Lung (tissue), 11 donors: ENCODE measurements at regions not wholly inside any gene's neighbourhood (a gene's known extent, or its start where the extent isn't known, plus 50 kb on each side); places are given as distances from the start of the nearest gene placed in this dataset.

Source experiments
- ATAC-seq: fragments of 200-7000 bp; cut with Tn5 transposase; one replicate; pipeline ENCODE4 v1.9.1; 2020; ENCODE audit warnings: moderate number of reproducible peaks; ENCODE audit not compliant: insufficient read depth, low FRiP score
- DNase-seq, 3 donors: peaks; one replicate each; pipeline ENCODE4 v3.0.0-alpha.2; 2013 to 2017
- H3K27ac ChIP-seq, 2 donors: one replicate each; pipeline ENCODE4 v1.5.1; 2013; ENCODE audit warnings: mild to moderate bottlenecking in 2 of 2, moderate library complexity in 2 of 2, control low read depth in 1 of 2, inconsistent platforms in 1 of 2, low read depth in 1 of 2, low read length in 1 of 2
- H3K27me3 ChIP-seq, 3 donors: one replicate each; pipeline ENCODE4 v1.5.1; 2013; ENCODE audit warnings: low read length in 2 of 3; ENCODE audit not compliant: control insufficient read depth in 3 of 3, insufficient read depth in 3 of 3
- H3K36me3 ChIP-seq, 4 donors: one replicate each; pipeline ENCODE4 v1.5.1; 2013; ENCODE audit warnings: low read length in 4 of 4, mild to moderate bottlenecking in 1 of 4, moderate library complexity in 1 of 4; ENCODE audit not compliant: control insufficient read depth in 4 of 4, insufficient read depth in 4 of 4
- H3K4me1 ChIP-seq, 5 donors: one replicate each; pipeline ENCODE4 v1.5.1; 2013; ENCODE audit warnings: low read length in 5 of 5, mild to moderate bottlenecking in 2 of 5, moderate library complexity in 1 of 5; ENCODE audit not compliant: control insufficient read depth in 5 of 5, insufficient read depth in 5 of 5
- H3K4me3 ChIP-seq: one replicate; pipeline ENCODE4 v1.5.1; 2013; ENCODE audit warnings: mild to moderate bottlenecking, control low read depth, moderate library complexity
- H3K9ac ChIP-seq, 2 donors: one replicate each; pipeline ENCODE4 v1.5.1; 2013; ENCODE audit warnings: low read length in 2 of 2, control low read depth in 1 of 2; ENCODE audit not compliant: insufficient read depth in 1 of 2
- H3K9me3 ChIP-seq, 4 donors: one replicate each; pipeline ENCODE4 v1.5.1; 2013; ENCODE audit warnings: low read length in 3 of 4, mild to moderate bottlenecking in 1 of 4, moderate library complexity in 1 of 4; ENCODE audit not compliant: control insufficient read depth in 4 of 4, insufficient read depth in 3 of 4
- CTCF ChIP-seq: IDR thresholded peaks from 2 replicates; pipeline ENCODE4 v1.5.1; 2012; ENCODE audit warnings: mild to moderate bottlenecking; ENCODE audit errors: control extremely low read depth, extremely low read depth
- WGBS, 2 donors: extraction: QIAGEN DNeasy Blood & Tissue Kit; methylation state at CpG; one replicate each; pipeline ENCODE4 v1.1.7; 2013; 5-methylcytosine and 5-hydroxymethylcytosine counted together
- donor health status: control.
- donor health status: control.
- donor health status: Bipolar disorder and iron deficiency.
- donor health status: healthy.
- donor health status: DM: yes; HTN: yes; CAD: no.

DNA sequence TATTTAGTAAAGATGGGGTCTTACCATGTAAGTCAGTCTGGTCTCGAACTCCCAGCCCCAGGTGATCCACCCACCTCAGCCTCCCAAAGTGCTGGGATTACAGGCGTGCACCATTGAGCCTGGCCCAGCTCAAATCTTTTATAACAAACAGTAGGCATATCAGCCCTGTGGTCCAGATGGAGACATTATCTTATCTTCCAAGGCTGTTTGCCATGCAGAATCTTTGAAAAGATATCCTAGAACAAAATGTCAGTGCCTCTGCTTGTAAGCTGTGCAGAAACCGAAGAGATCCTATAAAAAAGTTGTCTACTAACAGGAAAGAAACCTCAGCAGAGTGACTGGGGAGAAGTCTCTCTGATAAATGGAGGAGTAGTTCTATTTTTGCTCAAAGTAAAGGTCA is 142.1 kb downstream of the PTH2R start:
- DNase-seq (no peak), ATAC-seq (no peak)
- no peak for TF ChIP-seq CTCF
- Histone ChIP-seq H3K27me3 (no peaks in the 10 kb centered on the region), H3K4me1 (no peaks in the 10 kb centered on the region), H3K9me3 (no peaks in the 10 kb centered on the region), H3K36me3 (no peaks in the 10 kb centered on the region), H3K27ac (no peak overlapping the region), H3K4me3 (no peak overlapping the region), H3K9ac (no peak overlapping the region)
- WGBS, 2 donors: 73 to 83% methylated on average over 3 of the region's 3 CpGs

- H3K27ac ChIP-seq: no peak overlapping the region
- no peak for DNase-seq
- no peaks in the 10 kb centered on the region for H3K4me1 ChIP-seq
- 85 to 89% methylated on average over 1 of the region's 1 CpG for WGBS, 2 donors
- no peaks in the 10 kb centered on the region for H3K9me3 ChIP-seq
- H3K27me3 ChIP-seq: no peaks in the 10 kb centered on the region
- no peak overlapping the region for H3K4me3 ChIP-seq
- no peaks in the 10 kb centered on the region for H3K36me3 ChIP-seq
- TF ChIP-seq CTCF: no peak
- H3K9ac ChIP-seq: no peak overlapping the region
- no peak for ATAC-seq
Measured at GRCh38 chr2:208549546-208550158, 143.1 kb downstream of the PTH2R start.

- DNase-seq (no peak), ATAC-seq (no peak)
- Histone ChIP-seq H3K4me1 (peaks cover 0 to 6% (median 0%) of the 10 kb centered on the region in 5 donors), H3K4me3 (no peak overlapping the region), H3K9ac (no peak overlapping the region), H3K9me3 (no peaks in the 10 kb centered on the region), H3K36me3 (no peaks in the 10 kb centered on the region), H3K27me3 (no peaks in the 10 kb centered on the region), H3K27ac (no peak overlapping the region)
- TF ChIP-seq CTCF: no peak
- 93 to 100% methylated on average over 1 of the region's 1 CpG for WGBS, 2 donors
Measured at GRCh38 chr2:208552943-208553342, 146.4 kb downstream of the PTH2R start.

GRCh38 chr2:208556983-208557484 is 150.4 kb downstream of the PTH2R start:
- 63 to 81% methylated on average over 3 of the region's 3 CpGs for whole genome bisulfite sequencing, 2 donors
- H3K9me3 ChIP-seq: peaks cover 0 to 3% (median 0%) of the 10 kb centered on the region in 4 donors
- no peak overlapping the region for H3K27ac ChIP-seq
- no peak for TF ChIP-seq CTCF
- H3K4me3 ChIP-seq: no peak overlapping the region
- no peak for ATAC-seq
- peak in 2 of 3 donors; percentile 3 to 12 for DNase-seq
- no peaks in the 10 kb centered on the region for H3K36me3 ChIP-seq
- H3K4me1 ChIP-seq: peaks cover 0 to 6% (median 0%) of the 10 kb centered on the region in 5 donors
- H3K27me3 ChIP-seq: no peaks in the 10 kb centered on the region
- H3K9ac ChIP-seq: no peak overlapping the region
